Activated CD4-positive, alpha-beta T cell treated with anti-CD3 and anti-CD28 coated beads for 1 hour (primary cell): ENCODE measurements at regions not wholly inside any gene's neighbourhood (a gene's known extent, or its start where the extent isn't known, plus 50 kb on each side); places are given as distances from the start of the nearest gene placed in this dataset.

Source experiments
- DNase-seq: peaks from one replicate; pipeline ENCODE4 v3.0.0-alpha.2; 2020

DNA sequence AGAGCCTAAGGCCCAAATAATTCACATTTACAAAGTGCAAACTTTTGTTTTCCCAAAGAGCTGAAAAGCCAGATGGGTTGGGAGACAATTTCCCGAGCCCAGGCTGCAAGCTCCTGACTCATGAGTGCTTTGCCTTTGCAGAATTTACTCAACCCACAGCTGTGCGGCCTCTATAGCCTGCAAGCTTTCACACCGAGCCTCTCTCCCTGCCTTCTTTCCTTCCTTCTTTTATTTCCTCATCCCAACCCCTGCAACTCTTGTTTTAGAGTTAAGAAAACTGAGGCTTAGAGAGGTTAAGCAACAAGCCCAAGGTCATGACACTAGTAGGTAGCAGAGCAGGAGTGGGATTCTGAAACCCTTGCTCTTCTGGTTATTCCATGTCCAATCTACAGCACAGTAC lies 203.0 kb upstream of the GPR26 start:
- no peak for DNase-seq

DNA sequence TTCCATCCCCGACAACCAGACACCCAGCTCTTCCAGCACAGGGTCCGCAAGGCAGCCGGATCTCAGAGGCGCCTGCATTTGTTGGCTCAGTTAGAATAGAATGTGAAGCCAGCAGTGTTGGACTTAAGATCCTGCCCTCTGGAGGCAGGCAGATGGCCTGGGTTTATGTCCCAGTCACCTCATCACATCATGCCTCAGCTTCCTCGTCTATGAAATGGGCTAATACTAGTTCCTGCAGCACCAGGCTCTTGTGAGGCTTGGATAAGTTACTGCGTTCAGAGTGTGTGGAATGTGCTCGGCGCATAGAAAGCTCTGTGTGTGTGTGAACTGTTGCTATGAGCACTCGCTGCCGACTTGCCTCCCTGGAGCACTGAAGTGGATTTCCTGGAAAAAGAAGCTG lies 202.5 kb upstream of the GPR26 start:
- no peak for DNase-seq

DNA sequence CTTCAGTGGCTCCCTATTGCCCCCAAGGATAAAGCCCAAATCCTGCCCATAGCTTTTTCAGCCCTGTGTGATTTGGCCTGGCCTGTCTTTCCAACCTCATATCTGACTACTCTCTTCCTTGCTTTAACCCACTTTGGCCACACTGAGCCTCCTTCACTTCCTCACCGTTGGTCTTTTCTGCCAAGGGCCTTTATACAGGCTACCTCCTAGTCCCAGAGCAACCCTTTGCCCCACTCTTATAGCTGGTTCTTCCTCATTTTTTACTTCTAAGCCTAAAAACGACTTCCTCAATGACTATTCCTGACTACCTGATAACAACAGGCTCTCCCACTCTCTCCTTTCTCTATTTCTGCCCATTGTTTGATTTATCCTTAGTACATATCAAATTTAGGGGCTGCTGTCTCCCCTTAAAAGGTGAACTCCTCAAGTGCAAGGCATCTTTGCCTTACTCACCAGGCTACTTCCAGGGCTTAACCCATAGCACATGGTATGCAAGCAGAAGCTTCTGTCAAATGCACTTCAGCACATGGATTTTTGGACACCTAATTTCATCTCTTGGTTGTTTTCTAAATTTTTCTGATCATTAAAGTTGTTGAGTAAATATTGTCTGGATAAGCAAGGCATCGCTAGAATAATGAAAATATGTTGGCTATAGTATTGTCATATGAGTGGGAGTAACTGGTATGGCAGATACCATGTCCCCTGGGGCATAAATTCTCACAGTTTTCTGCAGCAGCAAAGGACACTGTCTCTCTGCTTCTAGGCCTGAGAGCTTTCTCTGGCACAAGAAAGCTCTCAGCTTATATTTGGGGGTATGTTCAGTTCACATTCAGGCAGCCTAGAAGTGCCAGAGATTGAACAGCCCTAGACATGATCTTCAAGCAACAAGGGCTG lies 201.5 kb upstream of the GPR26 start:
- no peak for DNase-seq

DNA sequence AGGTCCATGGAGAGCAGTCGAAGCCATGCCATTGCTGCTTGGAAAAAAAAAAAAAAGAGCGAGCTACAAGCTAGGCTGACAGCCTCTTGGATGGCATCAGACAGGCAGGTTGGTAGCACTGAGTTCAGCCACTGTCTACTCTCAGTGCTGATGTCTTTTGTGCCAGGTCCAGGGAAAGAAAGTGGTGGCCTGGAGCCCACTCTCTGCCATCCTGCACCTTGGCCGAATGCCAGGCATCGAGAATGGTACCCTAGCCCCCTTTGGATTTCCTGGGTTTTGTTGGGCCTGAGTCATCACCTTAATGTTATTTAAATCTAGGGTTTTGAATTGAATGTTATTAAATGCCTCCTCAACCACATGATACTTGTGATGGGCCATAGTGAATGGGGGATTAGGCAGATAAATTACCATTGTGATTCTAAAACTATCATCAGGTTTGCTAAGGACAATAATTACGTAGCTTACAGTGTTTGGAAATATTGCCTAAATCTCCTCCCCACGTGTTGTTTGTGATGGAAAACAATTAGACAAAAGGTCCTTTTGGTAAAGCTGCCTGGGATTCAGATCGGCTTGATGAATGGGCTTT lies 195.7 kb upstream of the GPR26 start:
- DNase-seq: no peak

DNA sequence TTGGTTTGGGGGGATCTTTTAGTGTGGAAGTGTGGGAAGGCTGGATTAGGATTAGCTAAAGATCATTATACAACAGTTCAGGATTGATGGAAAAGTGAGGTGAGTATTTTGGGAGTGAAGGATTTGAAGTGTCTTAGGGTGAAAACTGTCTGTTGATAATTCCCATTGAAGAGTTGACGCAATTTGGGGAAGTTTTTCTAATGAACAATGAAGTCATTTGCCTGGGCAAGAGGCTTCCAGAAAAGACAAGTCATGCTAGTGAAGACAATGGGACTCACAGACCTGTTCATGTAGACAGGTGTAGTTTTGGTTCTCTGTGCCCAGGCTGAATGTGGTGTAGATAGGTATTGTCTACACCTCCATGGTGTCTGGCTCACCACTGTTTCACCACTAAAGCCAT lies 194.3 kb upstream of the GPR26 start:
- DNase-seq: no peak

DNA sequence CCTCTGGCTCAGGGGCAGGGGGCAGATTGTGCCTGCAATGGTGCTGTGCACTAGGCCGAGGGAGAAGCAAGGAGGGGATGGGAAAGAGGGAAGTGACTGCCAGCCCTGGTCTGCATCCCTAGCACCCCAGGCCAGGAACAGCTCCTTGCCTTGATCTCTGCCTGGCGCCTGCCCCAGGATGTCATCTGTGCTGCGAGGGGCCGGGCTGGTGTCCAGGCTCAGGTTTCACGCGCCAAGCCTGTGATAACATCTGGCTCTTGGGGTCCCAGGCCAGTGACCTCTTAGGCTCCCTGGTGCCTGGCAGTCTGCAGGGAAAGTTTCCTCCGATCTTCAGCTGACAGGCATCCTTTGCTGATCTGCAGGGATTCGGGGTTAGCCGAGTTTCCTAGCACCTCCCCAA lies 193.5 kb upstream of the GPR26 start:
- no peak for DNase-seq

DNA sequence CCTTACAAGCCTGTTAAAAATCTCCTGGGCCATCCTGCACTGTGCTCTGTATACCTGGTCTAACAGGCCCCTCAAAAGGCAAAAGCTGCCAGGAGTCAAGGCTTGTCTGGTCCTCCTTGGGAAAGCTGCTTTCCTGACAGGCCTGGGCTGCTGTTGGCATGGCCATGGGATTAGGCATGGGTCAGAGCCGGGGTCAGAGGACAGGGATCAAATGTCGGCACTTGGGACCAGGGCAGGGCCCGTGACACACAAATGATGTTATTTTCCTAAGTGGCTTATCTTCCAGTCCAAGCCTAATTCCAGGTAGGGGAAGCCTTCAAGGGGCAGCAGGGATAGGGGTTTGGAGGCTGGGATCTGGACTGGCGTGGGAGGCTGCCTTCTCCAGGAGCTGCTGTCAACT lies 191.5 kb upstream of the GPR26 start:
- no peak for DNase-seq

DNA sequence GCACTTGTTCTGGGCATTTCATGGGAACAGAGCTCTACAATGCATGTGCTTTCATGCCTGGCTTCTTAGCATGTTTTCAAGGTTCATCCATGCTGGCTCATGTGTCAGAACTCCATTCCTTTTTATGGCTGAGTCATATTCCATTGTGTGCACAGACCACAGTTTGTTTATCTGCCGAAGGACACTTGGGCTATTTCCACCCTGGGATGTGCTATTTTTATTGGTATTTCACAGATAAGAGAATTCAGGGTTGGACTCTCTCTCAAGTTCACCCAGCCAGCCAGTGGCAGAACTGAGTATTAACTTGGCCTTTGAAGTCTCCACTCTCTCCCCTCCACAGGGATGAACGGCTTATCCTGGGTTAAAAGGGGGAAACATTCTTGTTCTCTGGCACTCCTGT lies 190.7 kb upstream of the GPR26 start:
- DNase-seq: no peak

DNA sequence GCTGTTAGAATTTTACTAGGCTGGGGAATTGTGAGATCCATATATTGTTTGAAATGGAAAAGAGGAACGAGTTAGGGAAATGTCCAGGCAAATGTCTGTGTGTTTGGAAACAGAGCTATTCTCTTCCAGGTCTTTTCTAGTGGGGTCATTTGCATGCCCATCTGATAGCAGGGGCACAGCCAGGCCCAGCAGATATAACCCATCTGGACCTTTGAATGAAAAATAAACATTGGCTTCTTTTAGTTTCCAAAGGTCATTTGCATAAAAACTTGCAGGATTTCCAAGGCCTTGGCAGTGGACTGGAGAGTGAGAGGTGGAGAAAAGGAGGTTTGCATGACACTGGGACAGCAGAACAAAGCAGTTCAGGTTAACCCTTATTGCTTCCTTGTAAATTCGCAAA lies 188.0 kb upstream of the GPR26 start:
- no peak for DNase-seq

DNA sequence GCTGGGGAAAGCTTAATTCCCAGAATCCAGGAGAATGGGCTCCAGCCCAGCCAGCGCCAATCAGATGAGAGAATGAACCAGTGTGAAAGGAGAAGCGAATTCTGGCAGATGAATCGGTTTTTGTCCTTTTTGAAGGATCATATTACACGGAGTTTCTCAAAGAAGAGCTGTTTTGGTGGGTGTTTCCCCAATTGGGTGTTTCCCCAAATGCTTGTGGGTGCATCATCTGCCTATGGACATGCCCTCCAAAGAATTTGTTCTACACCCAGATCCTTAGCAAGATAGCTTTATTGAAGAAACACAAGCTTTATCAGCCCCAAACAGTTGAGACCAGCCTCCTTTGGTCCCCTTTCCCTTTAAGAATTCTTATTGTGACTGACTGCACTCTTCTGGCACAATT lies 186.5 kb upstream of the GPR26 start:
- no peak for DNase-seq

DNA sequence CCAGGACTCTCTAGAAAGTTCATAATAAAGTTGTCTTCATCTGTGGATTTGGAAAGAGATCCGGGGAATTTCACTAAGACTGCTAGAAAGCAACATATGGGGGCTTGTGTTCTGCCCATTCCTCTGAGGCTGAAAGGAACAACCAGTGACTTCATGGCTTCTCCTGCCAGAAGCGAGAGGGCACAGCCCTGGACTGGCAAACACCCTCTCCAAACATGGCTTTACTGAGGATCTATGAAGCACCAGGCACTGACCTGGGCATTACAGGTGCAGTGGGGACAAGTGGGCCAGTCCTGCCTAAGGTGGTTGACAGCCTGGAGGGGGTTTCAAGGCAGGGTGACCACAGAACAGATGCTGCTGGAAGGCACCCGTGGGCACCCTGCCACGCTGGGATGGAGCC lies 185.8 kb upstream of the GPR26 start:
- no peak for DNase-seq

DNA sequence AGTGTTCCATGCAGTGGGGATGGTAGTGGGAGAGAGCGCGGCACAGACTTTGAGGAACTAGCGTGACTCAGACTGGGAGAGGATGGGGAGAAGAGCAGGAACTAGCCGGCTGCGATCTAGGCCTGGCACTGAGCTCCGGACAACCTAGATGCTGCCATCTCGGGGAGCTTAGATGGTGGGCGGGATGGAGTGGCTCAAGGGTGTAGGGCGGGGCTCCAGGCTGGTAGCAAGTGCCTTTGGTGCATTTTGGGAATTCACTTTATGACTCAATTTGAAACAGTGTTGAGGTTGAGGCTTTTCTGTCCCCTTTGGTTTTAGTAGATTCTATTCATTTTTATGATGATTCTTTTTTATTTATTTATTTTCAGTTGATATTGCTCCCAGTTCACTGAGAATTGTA lies 185.3 kb upstream of the GPR26 start:
- no peak for DNase-seq

DNA sequence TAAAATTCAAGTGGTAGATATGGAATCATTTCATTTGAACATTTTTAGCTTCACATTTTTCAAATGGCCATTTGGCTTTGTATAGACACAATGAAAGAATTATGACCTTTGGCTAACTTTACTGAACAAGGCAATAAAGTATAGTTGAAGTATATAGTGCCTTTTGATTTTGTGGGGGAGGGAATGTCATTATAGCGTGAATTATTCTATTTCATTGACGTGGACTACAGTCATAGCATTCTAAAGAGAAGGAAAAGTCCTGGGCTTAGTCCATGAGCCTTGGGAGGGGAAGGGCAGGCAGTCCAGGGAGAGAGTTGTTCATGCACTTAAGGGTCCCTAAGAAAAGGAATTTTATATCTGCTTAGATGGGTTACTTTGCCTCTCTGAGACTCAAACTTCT lies 181.4 kb upstream of the GPR26 start:
- no peak for DNase-seq

DNA sequence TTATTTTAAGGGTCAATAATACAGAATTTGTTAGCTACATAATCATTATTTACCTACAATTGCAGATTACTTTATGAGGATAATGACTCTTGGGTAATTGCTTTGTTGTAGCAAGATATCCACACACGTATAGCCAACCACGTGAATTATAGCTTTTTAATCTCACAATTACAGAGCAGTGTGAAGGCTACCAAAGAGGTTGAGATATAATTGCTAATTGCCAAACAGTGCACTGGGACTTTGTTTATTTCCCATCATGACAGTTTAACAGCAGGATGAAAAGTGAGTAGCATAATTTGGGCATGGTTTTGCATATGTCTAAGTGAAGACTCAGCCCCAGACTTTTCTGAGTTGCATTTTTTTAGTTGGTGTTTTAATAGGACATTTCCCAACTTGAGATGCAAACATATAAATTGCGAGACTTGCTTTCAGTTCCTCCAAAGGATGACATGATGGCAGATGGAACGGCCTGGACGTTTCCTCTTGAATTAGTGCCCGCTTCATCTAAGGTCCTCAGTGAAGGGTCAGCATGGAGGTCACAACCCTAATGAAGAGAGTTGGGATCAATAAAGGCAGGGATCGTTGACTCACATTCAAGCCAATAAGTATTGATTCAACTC lies 180.7 kb upstream of the GPR26 start:
- DNase-seq: no peak

DNA sequence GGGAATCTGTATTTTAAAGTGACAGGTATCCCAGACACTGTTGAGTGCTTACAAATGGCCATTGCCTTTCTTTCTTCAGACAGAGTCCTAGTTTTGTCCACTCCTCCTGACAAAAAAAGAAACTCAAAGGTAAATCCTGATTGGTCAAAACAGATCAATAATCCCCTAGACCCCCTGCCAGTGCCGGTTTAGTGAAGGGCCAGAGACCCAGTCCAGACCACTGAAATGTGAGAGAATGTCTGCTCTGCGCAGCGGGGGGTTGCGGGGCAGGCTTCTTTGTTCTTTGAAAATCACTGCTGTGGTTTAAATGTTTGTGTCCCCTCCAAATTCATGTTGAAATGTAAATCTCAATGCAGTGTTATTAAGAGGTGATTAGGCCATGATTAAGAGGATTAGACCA lies 177.7 kb upstream of the GPR26 start:
- no peak for DNase-seq

DNA sequence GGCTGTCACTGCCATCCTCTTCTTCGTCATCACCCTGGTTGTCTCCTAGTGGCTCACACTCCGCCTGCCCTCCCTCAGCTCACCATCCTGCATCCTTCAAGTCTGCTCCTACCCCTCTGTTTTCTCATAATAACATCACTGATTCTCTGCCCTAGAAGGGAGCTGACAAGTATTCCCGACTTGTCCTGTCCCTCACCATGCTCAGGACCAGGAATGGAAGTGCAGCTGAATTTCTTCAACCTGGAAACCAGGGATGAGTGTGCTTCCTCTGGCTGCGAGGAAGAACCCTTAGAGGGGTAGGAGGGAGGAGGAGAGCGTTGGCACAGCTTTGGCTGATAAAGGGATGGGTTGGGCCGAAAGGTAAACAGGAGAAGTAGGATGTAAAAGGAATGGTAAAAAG lies 174.8 kb upstream of the GPR26 start:
- no peak for DNase-seq

DNA sequence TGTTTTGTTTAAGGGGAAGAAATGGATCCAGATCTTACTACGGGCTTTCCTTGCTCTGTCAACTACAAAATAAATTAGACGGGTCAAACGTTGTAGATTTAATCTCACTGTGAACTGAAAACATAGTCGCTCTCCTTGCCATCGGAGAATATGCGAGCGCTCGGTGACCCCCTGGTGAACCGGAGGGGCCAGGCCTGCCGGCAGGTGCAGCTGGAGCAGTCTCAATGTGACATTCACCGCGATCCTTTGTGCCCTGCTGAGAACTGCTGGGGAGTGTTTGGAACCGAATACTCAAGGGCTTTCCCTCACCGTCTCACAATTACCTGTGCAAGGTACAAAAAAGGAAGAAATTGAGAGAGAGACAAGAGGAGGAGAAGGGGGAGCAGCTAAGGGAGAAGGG lies 174.1 kb upstream of the GPR26 start:
- no peak for DNase-seq

DNA sequence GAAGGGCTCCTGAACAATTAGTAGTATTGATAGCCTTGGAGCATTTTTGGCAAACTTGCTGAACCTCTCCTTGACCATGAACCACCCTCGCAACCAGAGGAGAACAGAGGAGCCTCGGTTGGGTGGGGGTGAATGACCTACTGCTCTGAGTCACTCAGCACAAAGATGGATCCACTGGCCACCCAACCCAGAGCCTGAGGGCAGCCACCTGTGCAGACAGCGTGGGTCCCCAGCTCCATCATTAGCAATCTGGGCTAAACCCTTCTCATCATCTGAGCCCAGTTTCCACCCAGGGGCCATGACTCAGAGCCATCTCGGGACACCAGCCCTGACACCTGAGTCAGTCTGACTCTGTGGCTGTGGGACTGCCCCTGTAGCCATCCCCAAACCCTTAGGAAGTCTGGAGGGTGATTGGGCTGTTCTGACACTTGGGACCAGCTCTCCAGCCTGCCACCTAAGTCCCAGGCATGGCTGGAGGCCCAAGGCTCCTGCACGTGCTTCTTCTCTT lies 171.8 kb upstream of the GPR26 start:
- DNase-seq: no peak

DNA sequence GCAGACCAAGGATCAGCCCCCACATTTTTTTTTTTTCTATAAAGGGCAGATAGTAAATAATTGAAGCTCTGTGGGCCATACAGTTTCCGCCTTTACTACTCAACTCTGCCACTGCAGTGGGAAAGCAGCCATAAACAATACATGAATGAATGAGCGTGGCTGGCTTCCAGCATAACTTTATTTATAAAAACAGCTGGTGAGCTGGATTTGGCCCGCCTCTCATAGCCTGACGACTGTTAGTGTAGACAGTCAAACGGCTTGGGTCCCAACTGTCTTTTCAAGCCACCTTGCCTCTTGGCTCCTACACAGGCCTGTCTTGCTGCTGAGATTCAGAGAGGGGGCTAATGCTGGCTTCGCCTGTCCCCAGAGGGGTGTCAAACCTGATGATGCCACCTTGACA lies 169.8 kb upstream of the GPR26 start:
- DNase-seq: no peak

DNA sequence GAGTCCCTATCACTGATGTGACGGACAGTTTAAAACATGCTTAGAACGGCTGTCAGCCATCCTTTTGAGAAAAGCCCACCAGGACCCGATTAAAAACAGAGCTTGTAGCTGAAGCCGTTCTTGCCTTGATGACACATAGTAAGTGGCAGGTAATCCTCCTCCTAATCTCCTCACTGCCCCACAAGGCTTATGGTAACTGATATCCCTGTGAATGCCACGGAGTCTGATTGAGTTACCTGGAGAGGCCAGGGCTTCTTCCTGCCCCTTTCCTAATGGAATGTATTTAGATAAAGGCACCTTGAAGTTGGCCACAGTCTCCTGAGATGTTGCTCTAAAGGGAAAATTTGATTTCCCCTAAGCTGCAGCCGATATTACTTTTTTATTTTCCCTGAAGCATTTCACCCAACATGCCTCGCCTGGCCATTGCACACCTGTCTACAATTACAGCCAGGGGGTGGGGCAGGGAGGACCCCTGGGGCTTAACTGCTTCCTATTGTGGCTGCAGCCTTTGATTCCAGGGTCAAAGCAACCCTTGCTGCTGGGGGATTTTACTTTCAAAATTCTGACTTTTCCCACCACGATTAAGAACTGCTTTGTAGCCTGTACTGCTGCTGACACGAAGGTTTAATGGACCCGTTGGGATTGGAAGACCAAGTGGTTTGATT lies 169.0 kb upstream of the GPR26 start:
- no peak for DNase-seq

DNA sequence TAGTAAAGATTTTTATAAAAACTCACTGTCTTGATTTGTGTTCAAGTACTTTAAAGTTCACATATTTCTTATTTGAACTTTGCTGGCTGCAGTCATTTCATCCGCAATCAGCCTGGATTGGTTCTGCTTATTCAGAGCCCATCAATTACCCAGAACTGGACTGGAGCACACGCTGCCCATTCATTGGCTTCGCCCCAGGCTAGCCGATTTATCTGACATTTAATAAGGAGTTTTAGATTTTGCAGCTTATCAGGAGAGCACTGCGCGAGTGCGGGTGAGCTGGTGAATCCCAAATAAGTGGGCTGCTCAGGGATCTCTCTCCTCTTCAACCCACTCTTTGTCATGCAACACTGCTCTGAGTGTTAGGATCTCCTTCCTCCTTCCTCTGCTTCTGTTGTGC lies 166.0 kb upstream of the GPR26 start:
- no peak for DNase-seq

DNA sequence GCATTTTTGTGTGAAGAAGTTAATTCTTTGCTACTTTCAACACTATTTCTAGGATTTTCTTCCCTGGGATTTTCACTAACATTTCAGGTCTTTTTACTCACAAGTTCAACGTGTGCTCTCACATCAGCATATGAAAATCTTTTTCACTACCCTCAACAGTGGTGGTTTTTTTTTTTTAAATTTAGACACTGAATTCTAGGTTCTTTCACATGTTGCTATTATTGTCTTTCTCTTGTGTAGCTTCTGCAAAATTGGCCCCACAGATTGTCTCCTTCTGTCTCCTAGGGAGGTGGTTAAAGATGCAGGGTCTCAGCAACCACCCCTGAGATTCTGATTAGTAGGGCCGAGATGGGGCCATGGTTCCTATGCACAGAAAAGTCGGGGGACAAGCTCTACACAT lies 165.0 kb upstream of the GPR26 start:
- DNase-seq: no peak

DNA sequence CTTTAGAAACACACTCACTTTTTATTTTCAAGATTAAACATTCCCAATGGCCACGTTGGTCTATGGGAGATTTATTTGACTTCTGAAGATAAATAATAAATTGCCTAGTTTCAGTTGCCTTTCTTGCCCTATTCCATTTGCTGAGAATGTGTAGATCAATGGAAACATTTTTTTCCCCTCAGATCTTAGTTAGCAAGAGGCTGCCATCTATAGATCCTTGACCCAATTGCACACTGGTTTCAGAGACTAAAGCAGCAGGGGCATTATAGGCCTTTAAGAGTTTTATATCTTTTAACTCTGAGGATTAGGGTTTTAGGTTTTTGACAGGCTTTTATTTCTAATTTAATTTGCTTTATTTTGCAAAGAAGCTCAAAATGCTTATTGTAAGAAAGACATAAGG lies 163.2 kb upstream of the GPR26 start:
- no peak for DNase-seq

DNA sequence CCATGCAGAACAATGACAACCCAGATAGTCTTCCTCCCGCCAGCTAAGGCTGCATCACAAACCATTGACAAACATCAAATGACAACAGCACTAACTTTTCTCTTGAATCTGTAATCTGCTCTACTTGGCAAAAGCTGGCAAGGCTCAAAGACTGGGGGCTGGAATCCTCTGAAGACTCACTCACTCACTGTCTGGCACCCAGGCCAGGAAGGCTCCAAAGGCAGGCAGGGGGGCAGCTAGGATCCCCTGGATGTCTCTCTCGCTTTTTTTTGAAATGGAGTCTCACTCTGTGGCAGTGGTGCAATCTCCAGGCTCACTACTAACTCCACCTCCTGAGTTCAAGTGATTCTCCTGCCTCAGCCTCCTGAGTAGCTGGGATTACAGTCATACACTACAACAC lies 159.7 kb upstream of the GPR26 start:
- no peak for DNase-seq
